HG03571 (cell line): ENCODE measurements at regions not wholly inside any gene's neighbourhood (a gene's known extent, or its start where the extent isn't known, plus 50 kb on each side); places are given as distances from the start of the nearest gene placed in this dataset.

Experiments used
- ATAC-seq: cut with Tn5 transposase; IDR thresholded peaks from one replicate; pipeline ENCODE4 v1.9.1; 2021; ENCODE audit not compliant: unreplicated experiment

GRCh38 chr4:145347684-145348083 is 134.0 kb upstream of the SMAD1 start:
- no peak for ATAC-seq

DNA sequence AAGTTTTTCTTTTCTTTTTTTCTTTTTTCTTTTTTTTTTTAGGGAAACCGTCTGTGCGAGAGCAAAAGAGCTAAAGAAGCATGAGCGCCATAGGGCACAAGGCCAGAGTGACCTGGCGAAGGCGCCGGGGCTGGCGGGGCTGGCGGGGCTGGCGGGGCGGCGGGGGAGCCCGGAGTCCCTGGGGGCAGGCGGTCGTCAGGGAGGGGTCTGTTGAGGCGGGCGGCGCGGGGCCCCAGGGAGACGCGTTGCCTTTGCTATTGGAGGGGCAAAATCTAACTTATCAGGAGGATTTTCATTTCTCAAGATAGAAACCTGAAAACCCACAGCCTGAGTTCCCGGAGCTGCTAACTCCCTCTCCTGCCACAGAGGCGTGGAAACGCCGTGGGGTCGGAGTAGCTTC is 135.6 kb upstream of the SMAD1 start:
- ATAC-seq: no peak

GRCh38 chr4:145345401-145345800 is 136.3 kb upstream of the SMAD1 start:
- ATAC-seq: no peak

DNA sequence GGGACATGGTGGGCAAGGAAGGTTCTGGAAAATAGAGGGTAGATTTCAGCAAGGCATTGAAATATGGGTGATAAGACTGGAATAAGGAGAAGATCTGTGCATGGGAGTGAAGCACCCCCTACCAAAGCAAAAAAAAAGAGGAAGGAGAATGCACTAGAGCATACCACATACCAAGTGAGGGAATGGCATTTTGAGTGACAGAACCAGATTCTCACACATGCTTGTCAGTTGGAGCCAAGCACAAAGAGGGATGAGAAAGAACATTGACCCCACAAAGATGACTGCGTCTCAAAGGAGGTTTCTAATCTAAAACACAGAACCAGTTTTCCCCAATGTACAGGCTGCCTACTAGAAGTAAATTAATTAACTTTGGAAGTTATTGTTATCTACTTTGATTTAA is 140.3 kb upstream of the SMAD1 start:
- ATAC-seq: no peak

- ATAC-seq: no peak
These were observed 141.5 kb upstream of the SMAD1 start for GRCh38 chr4:145340071-145340675.

DNA sequence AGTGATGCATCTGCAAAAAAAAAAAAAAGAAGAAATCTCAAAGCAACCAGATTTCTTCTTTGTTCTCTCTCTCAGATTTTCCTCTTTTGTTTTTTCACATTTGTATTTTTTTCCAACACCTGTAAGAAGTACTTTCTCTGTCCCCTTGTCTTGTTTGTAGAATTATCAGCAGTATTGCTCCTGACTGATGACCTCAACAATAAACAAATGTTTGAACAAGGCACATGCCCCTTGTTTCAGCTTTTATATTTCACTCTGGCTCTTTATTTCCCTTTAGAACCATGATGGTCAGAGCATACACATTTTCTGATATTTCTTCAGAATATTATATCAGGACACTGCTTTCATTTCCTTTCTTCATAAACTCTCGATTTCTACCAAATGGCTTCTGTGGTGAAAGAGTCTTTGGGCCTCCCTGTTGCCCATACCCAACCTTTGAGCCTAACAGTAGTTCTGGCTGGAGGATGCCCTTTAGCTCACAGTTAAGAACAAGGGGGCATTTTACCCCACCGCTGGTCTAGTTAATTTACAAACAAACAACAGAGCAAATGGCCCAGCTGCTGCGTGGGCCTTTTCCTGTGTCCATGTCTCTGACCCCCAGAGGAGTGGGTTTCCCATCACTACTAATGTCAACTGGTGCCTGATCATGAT is 142.5 kb upstream of the SMAD1 start:
- ATAC-seq: no peak

DNA sequence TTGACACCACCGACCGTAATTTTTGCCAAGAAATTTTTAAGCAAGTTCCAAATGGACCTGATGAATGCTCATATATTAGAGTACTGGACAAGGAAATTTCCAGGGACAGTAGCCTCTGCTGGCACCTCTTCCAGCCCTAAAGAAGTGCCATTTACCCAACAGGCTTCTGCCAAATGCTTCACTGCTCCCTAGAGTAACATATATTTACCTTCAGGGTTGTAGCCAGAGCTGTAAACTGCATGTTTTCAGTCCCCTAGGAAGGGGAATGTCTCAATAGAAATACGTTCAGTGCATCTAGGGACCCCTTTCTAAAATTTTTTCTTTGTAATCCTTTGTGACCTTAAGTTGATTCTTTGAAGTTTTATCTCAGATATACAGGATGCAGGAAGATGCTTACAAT is 143.1 kb upstream of the SMAD1 start:
- ATAC-seq: no peak

DNA sequence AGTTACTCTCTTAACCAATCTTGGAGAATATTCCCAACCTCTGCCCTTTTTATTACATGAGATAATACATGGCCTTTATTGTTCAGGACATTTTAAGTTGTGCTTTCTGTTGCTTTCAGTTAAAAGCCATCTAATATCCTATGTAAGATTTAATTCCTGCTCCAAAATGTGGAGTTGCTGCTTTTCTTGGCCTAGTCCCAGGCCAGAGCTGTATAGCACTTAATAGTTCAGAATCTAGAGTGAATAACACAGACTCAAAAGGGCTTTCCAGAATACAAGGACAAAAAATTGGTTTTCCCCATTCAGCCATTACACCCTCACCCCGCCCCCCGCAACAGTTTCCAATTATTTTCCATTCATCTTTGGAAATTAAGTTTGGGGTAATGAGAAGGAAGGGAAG is 144.3 kb upstream of the SMAD1 start:
- no peak for ATAC-seq

- no peak for ATAC-seq
These were observed 147.9 kb upstream of the SMAD1 start for GRCh38 chr4:145333786-145334185.

- no peak for ATAC-seq
These were observed 146.1 kb upstream of the OTUD4 start for GRCh38 chr4:145326491-145326890.

DNA sequence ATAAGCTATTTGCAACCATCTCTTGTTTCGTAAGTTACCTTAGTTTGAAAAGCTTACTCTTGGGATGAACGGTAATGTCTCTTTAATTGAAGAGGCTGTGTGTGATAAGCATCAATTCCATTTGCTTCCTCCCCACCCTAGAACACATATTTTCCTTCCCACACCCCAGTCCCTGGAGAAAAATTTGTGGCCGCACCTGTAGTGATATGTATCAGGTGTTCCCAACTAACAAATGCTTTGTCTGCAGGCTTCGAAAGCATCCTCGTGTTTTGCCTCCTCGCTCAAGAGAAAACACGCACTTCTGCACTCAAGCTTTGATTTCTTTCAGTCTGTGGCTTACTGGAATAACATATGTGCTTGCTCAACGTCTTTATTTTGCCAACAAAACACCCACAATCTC is 143.8 kb upstream of the OTUD4 start:
- ATAC-seq: no peak

- ATAC-seq: no peak
These were observed 139.9 kb upstream of the OTUD4 start for GRCh38 chr4:145320294-145320693.

GRCh38 chr4:145319751-145320150 is 139.4 kb upstream of the OTUD4 start:
- ATAC-seq: no peak

DNA sequence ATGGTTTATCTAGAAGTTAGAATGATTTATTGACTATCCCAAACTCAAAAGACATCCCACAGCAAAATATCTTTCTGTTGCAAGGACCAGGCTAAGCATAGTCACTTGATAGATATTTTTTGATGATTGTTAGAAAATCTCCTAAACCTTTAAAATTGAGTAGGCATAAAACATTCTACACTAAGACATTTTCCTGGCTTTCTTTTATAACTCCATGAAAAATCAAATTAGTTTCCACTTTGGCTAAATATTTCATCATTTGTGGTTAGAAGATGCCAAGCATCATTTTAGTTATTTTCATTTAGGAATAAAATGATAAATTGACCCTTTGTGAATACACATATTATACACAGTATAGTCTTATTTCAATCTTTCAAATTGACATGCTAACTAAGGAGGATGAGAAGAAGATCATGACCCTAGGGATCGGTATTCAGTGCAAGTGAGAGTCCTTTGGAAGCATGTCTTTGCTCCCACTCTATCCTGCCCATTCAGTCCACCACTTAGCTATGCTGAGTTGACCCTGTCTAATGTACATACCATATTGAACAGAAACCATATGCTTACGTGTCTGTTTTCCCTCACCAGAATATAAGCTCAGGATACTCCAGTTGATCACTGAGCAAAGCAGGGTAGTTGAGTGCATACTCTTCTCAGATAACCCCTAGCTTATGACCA is 136.6 kb upstream of the OTUD4 start:
- ATAC-seq: no peak

DNA sequence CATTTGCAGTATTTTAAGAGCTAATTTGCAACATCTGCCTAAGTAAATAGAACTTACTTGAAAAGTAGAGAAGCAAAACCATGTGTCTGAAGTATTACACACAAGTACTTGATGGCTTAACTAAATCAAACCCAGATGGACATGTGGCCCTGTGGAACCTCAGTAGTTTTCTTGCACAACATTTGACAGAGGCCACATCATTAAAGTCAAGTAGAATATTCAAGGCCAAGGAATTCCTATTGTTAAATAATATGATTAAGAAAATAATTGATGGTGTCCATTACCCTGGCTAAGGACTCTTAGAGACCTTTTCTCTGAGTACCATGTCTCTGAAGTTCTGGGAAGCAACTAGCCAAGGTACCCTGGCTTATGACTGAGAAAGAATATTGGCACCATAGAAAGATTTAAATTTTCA is 135.4 kb upstream of the OTUD4 start:
- ATAC-seq: no peak

DNA sequence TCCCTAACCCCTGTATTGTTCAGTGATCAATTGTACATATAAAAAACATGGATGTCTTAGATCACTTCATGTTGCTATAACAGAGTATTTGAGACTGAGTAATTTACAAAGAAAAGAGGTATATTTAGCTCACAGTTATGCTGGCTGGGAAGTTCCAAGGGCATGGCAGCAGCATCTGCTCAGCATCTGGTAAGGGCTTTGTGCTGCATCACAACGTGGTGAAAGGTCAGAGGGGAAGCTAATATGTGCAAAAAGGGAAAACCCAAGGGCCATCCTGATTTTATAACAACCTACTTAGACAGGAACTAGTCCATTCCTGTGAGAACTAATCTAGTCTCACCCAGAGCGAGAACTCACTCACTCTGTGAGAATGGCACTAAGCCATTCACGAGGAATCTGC is 128.2 kb upstream of the OTUD4 start:
- ATAC-seq: no peak

GRCh38 chr4:145307763-145308430 is 127.5 kb upstream of the OTUD4 start:
- ATAC-seq: no peak

- no peak for ATAC-seq
These were observed 126.7 kb upstream of the OTUD4 start for GRCh38 chr4:145307120-145307519.

- no peak for ATAC-seq
These were observed 122.3 kb upstream of the OTUD4 start for GRCh38 chr4:145302725-145303124.

GRCh38 chr4:145301386-145302080 is 121.1 kb upstream of the OTUD4 start:
- ATAC-seq: no peak

DNA sequence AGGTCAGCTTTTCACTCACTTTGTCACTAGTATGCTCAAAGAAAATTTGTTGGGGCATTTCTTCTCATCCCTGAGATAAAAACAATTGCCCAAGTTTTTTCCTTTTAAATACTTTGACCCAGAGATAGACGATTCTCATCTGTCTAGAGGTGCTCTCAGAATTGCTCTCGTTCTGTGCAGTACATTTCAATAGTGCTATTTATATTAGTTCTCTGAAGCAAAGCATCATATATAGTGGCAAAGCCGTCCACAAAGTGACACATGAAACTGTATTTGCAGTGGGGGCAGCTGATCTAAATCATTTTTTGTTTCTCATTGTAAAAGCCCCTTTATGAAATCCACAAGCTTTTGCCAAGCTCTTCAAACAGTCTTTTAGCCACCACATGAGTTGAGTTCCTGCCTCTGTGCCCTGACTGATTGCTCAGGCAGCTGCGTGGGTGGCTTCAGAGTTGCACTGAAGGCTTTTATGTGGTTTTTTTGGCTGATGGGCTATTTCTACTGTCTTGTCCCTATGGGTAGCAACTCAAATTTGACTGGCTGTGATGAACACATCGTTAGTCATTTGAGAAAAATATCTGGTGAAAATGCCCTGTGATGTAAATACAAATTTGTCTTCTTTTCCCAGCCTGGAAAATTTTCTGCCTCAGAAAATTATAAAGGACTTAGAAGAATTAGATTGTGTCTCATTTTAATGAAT is 119.1 kb upstream of the OTUD4 start:
- peak; percentile 67 for ATAC-seq
